HG02840 (cell line): ENCODE measurements at regions not wholly inside any gene's neighbourhood (a gene's known extent, or its start where the extent isn't known, plus 50 kb on each side); places are given as distances from the start of the nearest gene placed in this dataset.

Source experiments
- ATAC-seq: cut with Tn5 transposase; IDR thresholded peaks from one replicate; pipeline ENCODE4 v1.9.1; 2021; ENCODE audit warnings: mild to moderate bottlenecking, moderate library complexity, moderate number of reproducible peaks; ENCODE audit not compliant: unreplicated experiment, low FRiP score

DNA sequence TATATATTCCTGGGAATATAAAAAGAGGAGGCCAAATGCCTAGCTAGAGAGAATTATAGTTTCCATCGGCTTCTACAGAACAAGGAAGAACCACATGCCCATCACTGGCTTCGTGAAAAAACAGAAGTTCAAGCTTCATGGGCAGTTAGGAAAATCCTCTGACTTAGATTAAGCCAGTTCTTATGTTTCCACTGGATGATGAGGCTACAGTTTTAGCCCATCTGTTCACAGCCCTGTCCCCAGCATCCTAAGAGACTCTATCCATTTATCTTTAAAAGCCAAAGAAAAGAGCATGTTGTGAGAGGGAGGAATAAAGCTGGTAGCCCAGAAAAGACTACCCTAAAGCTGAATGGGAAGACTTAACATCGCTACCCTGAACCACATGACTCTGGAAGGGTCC lies 285.5 kb upstream of the WWC1 start:
- no peak for ATAC-seq

GRCh38 chr5:168006456-168007130 lies 284.9 kb upstream of the WWC1 start:
- no peak for ATAC-seq

- no peak for ATAC-seq
Measured at GRCh38 chr5:168007286-168007685, 284.2 kb upstream of the WWC1 start.

- ATAC-seq: no peak
Measured at GRCh38 chr5:168008555-168008954, 282.9 kb upstream of the WWC1 start.

GRCh38 chr5:168011096-168011495 lies 280.3 kb upstream of the WWC1 start:
- ATAC-seq: no peak

DNA sequence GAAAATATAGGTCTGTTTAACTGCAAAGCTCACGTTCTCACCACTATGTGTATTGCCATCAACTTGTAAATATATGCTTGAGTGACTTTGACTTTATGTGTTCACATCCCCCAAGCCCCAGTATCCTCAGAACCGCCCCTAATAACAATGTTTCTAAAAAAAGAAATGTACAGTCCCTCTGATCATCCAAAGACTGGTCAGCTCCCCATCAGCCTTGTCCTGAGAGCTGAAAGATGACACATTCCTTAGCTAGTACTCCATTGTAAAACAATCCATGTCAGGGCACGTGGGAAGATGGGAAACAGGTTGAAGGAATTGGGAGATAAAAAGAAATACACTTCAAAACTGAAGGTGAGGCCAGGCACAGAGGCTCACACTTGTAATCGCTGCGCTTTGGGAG lies 279.4 kb upstream of the WWC1 start:
- no peak for ATAC-seq

DNA sequence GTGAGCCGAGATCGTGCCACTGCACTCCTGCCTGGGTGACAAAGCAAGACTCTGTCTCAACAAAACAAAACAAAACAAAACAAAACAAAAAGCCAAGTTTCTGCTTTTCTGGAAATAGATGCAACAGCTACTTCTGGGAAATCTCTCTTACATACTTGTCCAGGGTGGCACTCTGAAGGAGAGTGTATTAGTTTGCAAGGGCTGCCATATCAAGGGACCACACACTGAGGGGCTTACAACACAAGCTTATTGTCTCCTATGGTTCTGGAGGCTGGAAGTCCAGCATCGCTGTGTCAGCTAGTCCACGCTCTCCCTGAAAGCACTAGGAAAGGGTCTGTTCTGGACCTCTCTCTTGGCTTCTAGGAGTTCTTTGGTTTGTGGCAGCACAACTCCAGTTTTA lies 277.9 kb upstream of the WWC1 start:
- ATAC-seq: no peak

- ATAC-seq: no peak
Measured at GRCh38 chr5:168014433-168015123, 276.9 kb upstream of the WWC1 start.

DNA sequence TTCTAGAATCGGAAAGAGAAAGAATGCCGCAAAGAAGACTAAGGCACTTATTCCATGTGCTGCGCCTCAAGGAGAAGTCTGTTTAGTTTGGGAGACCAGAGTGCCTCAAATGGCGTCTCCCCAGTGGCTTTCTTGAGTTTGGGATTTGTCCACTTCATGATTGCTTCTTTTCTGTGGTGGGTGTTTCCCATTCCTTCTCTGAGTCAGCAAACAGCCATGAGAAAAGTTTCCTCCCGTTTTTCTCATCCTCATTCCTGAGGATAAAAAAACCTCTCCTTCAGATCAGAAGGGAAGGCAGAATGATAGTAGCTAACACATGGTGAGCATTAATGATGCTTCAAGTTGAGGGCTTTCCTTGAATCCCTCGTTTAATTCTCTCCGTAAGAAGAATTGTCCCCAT lies 275.9 kb upstream of the WWC1 start:
- no peak for ATAC-seq

DNA sequence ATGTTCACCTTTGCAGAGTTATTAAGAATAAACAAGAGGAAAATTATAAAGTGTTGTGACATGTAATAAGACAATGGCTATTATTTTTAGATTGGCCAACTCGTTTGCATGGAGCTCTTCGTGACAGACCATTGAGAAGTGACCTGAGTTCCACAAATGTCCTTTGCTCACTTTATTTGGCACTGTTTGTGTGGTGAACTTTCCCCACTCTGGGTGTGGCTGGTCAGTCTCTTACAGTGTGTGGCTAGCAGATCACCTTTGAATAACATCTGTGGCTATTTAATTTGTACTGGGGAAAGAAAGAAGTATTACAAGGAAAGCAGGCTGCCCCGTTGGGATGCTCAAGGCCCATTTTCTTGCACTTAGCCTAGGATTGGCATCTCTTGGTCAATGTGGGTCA lies 274.1 kb upstream of the WWC1 start:
- ATAC-seq: no peak

GRCh38 chr5:168019143-168019542 lies 272.3 kb upstream of the WWC1 start:
- no peak for ATAC-seq

GRCh38 chr5:168020542-168021294 lies 270.7 kb upstream of the WWC1 start:
- no peak for ATAC-seq

GRCh38 chr5:168022446-168023169 lies 268.8 kb upstream of the WWC1 start:
- no peak for ATAC-seq

- no peak for ATAC-seq
Measured at GRCh38 chr5:168023191-168023590, 268.3 kb upstream of the WWC1 start.

DNA sequence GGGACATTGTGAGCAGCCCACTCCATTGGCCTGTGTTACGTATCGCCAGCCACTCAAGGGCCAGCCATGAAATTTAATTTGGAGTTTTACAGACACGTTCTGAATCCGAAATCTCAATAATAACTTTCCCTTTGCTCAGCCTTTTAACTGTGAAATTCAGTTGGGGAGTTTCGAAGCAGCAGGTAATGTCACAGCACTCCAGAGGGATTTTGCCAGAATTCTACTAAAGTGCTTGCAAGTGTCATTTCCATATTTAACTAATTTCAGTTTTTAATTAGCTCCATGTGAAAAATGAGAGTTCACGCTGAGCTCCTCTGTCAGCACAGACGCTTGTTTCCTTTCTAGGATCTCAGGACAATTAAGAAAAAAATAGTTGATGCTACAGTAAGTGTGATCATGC lies 267.1 kb upstream of the WWC1 start:
- ATAC-seq: no peak

DNA sequence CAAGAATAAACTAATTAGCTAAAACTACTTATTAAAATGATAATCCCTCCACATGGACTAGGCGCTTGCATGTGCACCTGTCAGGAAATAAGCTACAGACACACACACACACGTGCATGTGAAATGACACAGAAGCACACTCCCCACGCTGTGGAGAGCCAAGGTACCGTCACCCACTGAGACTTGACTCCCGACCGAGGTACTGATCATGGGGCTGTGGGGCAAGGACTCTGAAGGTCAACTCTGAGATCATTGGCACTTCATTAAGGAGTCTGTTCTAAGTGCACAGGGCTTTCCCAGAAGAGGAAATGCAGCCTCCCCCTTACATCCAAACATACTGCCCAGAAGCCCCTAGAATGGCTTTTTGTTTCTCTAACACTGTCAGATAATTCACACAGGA lies 264.4 kb upstream of the WWC1 start:
- no peak for ATAC-seq

- ATAC-seq: no peak
Measured at GRCh38 chr5:168030912-168031311, 260.5 kb upstream of the WWC1 start.

DNA sequence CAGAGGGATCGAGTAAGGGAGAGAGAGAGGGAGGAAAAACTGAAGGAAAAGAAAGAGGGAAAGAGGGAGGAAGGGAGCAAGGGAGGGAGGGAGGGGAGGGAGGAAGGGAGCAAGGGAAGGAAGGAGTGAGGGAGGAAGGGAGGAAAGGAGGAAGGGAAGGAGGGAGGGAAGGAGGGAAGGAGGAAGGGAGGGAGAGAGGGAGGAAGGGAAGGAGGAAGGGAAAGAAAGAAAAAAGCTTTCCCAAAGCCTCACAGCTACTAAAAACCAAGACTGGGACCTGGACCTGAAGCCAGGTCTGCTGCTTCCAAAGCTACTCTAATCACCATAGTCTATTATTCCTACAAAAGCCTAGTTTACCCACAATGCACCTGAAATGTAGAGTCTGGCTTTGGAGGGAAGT lies 259.8 kb upstream of the WWC1 start:
- ATAC-seq: no peak

DNA sequence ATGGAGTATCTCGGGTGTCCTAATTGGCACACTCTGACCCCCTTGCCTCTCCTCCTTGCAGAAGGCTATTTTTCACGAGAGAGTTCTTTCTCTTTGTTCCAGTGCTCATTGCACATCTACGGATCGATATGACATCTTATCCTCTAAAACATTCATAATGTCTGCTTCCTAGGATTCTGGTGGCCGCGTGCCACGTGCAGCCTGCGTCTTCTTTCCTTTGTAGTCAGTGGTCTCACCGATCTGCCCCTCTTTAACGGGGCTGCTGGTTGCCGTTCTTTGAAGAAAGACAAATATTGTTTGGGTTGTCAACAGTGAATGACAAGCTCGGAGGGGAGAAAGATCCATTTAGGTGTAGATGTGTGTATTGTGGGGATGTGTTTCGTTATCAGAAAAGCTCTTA lies 252.4 kb upstream of the WWC1 start:
- no peak for ATAC-seq

GRCh38 chr5:168039566-168040248 lies 251.7 kb upstream of the WWC1 start:
- ATAC-seq: no peak
